HUES6 (cell line): ENCODE measurements at regions not wholly inside any gene's neighbourhood (a gene's known extent, or its start where the extent isn't known, plus 50 kb on each side); places are given as distances from the start of the nearest gene placed in this dataset.

Experiments
- H3K27ac ChIP-seq: 2 replicates; pipeline ENCODE4 v1.7.0; 2013; ENCODE audit warnings: low read depth, mild to moderate bottlenecking, low read length, inconsistent platforms
- H3K27me3 ChIP-seq: 2 replicates; pipeline ENCODE4 v1.6.1; 2013; ENCODE audit warnings: low read length; ENCODE audit not compliant: control insufficient read depth, insufficient read depth
- H3K36me3 ChIP-seq: 2 replicates; pipeline ENCODE4 v1.6.1; 2013; ENCODE audit warnings: low read length; ENCODE audit not compliant: control insufficient read depth, insufficient read depth
- H3K4me1 ChIP-seq: 2 replicates; pipeline ENCODE4 v1.6.1; 2013; ENCODE audit warnings: low read length; ENCODE audit not compliant: control insufficient read depth, insufficient read depth
- H3K4me3 ChIP-seq: 2 replicates; pipeline ENCODE4 v1.5.1; 2013; ENCODE audit warnings: low read depth, low read length
- H3K9ac ChIP-seq: one replicate; pipeline ENCODE4 v1.6.1; 2013; ENCODE audit warnings: mild to moderate bottlenecking, low read length
- H3K9me3 ChIP-seq: 2 replicates; pipeline ENCODE4 v1.6.1; 2013; ENCODE audit warnings: low read depth, low read length; ENCODE audit not compliant: control insufficient read depth, insufficient read depth

- H3K4me1 ChIP-seq = no peaks in the 10 kb centered on the region
- H3K27ac ChIP-seq = no peak overlapping the region
- no peak overlapping the region for H3K4me3 ChIP-seq
- H3K27me3 ChIP-seq = no peaks in the 10 kb centered on the region
- no peak overlapping the region for H3K9ac ChIP-seq
- H3K36me3 ChIP-seq = no peaks in the 10 kb centered on the region
- 0 out of 2 replicates have a peak, but pooled peaks cover 3% of the 10 kb centered on the region for H3K9me3 ChIP-seq
These were observed 610.4 kb upstream of the BOD1L1 start for GRCh38 chr4:14237911-14238310.

- H3K27me3 ChIP-seq = no peaks in the 10 kb centered on the region
- H3K27ac ChIP-seq = no peak overlapping the region
- H3K9me3 ChIP-seq = 0 out of 2 replicates have a peak, but pooled peaks cover 3% of the 10 kb centered on the region
- H3K4me1 ChIP-seq = no peaks in the 10 kb centered on the region
- H3K36me3 ChIP-seq = no peaks in the 10 kb centered on the region
- no peak overlapping the region for H3K9ac ChIP-seq
- H3K4me3 ChIP-seq = no peak overlapping the region
These were observed 614.0 kb upstream of the BOD1L1 start for GRCh38 chr4:14241574-14241973.

GRCh38 chr4:14247767-14248166, 620.2 kb upstream of the BOD1L1 start:
- no peak overlapping the region for H3K4me3 ChIP-seq
- no peaks in the 10 kb centered on the region for H3K27me3 ChIP-seq
- no peaks in the 10 kb centered on the region for H3K4me1 ChIP-seq
- H3K9me3 ChIP-seq = peaks cover 1% of the 10 kb centered on the region; the same call in 1 of the 2 replicates
- no peaks in the 10 kb centered on the region for H3K36me3 ChIP-seq
- no peak overlapping the region for H3K9ac ChIP-seq
- H3K27ac ChIP-seq = no peak overlapping the region

GRCh38 chr4:14249226-14249625, 621.7 kb upstream of the BOD1L1 start:
- H3K27me3 ChIP-seq = no peaks in the 10 kb centered on the region
- H3K4me3 ChIP-seq = no peak overlapping the region
- H3K36me3 ChIP-seq = no peaks in the 10 kb centered on the region
- H3K27ac ChIP-seq = no peak overlapping the region
- H3K4me1 ChIP-seq = no peaks in the 10 kb centered on the region
- no peak overlapping the region for H3K9ac ChIP-seq
- H3K9me3 ChIP-seq = peaks cover 9% of the 10 kb centered on the region; the same call in 1 of the 2 replicates

GRCh38 chr4:14254252-14254651, 626.7 kb upstream of the BOD1L1 start:
- H3K4me1 ChIP-seq = no peaks in the 10 kb centered on the region
- H3K4me3 ChIP-seq = no peak overlapping the region
- no peaks in the 10 kb centered on the region for H3K27me3 ChIP-seq
- H3K27ac ChIP-seq = no peak overlapping the region
- peaks cover 9% of the 10 kb centered on the region; the same call in 1 of the 2 replicates for H3K9me3 ChIP-seq
- H3K36me3 ChIP-seq = no peaks in the 10 kb centered on the region
- H3K9ac ChIP-seq = no peak overlapping the region

GRCh38 chr4:14254926-14255325, 627.4 kb upstream of the BOD1L1 start:
- Histone ChIP-seq H3K4me1 (no peaks in the 10 kb centered on the region), H3K9me3 (peaks cover 9% of the 10 kb centered on the region; the same call in 1 of the 2 replicates), H3K36me3 (no peaks in the 10 kb centered on the region), H3K27me3 (no peaks in the 10 kb centered on the region), H3K4me3 (no peak overlapping the region), H3K9ac (no peak overlapping the region), H3K27ac (no peak overlapping the region)

- no peaks in the 10 kb centered on the region for H3K4me1 ChIP-seq
- H3K4me3 ChIP-seq = no peak overlapping the region
- H3K27me3 ChIP-seq = no peaks in the 10 kb centered on the region
- no peak overlapping the region for H3K9ac ChIP-seq
- H3K36me3 ChIP-seq = no peaks in the 10 kb centered on the region
- peaks cover 7% of the 10 kb centered on the region; the same call in 1 of the 2 replicates for H3K9me3 ChIP-seq
- no peak overlapping the region for H3K27ac ChIP-seq
These were observed 630.4 kb upstream of the BOD1L1 start for GRCh38 chr4:14257903-14258302.

GRCh38 chr4:14259936-14260335, 632.4 kb upstream of the BOD1L1 start:
- H3K4me3 ChIP-seq = no peak overlapping the region
- no peaks in the 10 kb centered on the region for H3K36me3 ChIP-seq
- no peak overlapping the region for H3K9ac ChIP-seq
- no peaks in the 10 kb centered on the region for H3K27me3 ChIP-seq
- no peaks in the 10 kb centered on the region for H3K4me1 ChIP-seq
- no peak overlapping the region for H3K27ac ChIP-seq
- no peaks in the 10 kb centered on the region for H3K9me3 ChIP-seq

- H3K9me3 ChIP-seq = no peaks in the 10 kb centered on the region
- H3K4me3 ChIP-seq = no peak overlapping the region
- no peaks in the 10 kb centered on the region for H3K27me3 ChIP-seq
- no peaks in the 10 kb centered on the region for H3K4me1 ChIP-seq
- H3K27ac ChIP-seq = no peak overlapping the region
- no peak overlapping the region for H3K9ac ChIP-seq
- no peaks in the 10 kb centered on the region for H3K36me3 ChIP-seq
These were observed 633.1 kb upstream of the BOD1L1 start for GRCh38 chr4:14260591-14260990.

GRCh38 chr4:14262221-14262620, 634.7 kb upstream of the BOD1L1 start:
- no peak overlapping the region for H3K4me3 ChIP-seq
- H3K27ac ChIP-seq = no peak overlapping the region
- no peaks in the 10 kb centered on the region for H3K27me3 ChIP-seq
- H3K36me3 ChIP-seq = no peaks in the 10 kb centered on the region
- H3K9ac ChIP-seq = no peak overlapping the region
- H3K4me1 ChIP-seq = no peaks in the 10 kb centered on the region
- no peaks in the 10 kb centered on the region for H3K9me3 ChIP-seq

- Histone ChIP-seq H3K27me3 (no peaks in the 10 kb centered on the region), H3K9ac (no peak overlapping the region), H3K4me1 (no peaks in the 10 kb centered on the region), H3K9me3 (no peaks in the 10 kb centered on the region; the same call in 1 of the 2 replicates), H3K27ac (no peak overlapping the region), H3K4me3 (no peak overlapping the region), H3K36me3 (no peaks in the 10 kb centered on the region)
These were observed 636.9 kb upstream of the BOD1L1 start for GRCh38 chr4:14264437-14264836.

- Histone ChIP-seq H3K27me3 (no peaks in the 10 kb centered on the region), H3K27ac (no peak overlapping the region), H3K9ac (no peak overlapping the region), H3K4me1 (no peaks in the 10 kb centered on the region), H3K9me3 (no peaks in the 10 kb centered on the region; the same call in 1 of the 2 replicates), H3K36me3 (no peaks in the 10 kb centered on the region), H3K4me3 (no peak overlapping the region)
These were observed 638.1 kb upstream of the BOD1L1 start for GRCh38 chr4:14265651-14266050.
